ENCODE measurements at regions not wholly inside any gene's neighbourhood (a gene's known extent, or its start where the extent isn't known, plus 50 kb on each side); places are given as distances from the start of the nearest gene placed in this dataset.

DNA sequence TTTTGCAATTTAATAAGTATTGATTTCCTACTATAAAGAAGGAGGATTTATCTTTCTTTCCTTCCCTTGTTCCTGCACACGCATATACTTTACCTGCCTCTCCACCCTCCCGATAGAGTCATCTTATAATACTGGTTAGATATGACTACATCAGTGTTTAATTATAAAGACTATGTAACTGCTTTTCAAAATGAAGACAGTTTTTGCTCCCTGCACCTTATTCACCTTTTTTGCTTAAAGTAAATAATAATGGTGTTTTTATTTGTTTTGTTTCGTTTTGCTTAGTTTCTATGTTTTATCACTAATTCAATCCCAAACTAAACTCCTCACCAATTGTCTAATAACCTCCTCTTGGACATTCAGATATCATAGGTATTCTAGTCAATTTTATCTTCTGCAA, 101.9 kb upstream of the RORA start:
- TF ChIP-seq CBX3 (IDR thresholded peaks at IDR 0.05; ENCODE audit: low read depth) (no peak), ZNF274 (IDR thresholded peaks at IDR 0.05; ENCODE audit: low read depth, low read length) (no peak), EGR1 (IDR thresholded peaks at IDR 0.05; ENCODE audit: low read depth) (no peak), POLR2A (IDR thresholded peaks at IDR 0.05; ENCODE audit: borderline replicate concordance, extremely low read depth, insufficient read depth, insufficient read length) (no peak), EZH2 (IDR thresholded peaks at IDR 0.05) (no peak), MAX (IDR thresholded peaks at IDR 0.05) (no peak), JUND (IDR thresholded peaks at IDR 0.05) (no peak), POLR2AphosphoS5 (IDR thresholded peaks at IDR 0.05; ENCODE audit: low read depth, low read length) (no peak), TCF7L2 (IDR thresholded peaks at IDR 0.05; ENCODE audit: borderline replicate concordance, extremely low read depth, insufficient read depth, insufficient read length) (no peak)
- TF ChIP-seq, protein P1, sequence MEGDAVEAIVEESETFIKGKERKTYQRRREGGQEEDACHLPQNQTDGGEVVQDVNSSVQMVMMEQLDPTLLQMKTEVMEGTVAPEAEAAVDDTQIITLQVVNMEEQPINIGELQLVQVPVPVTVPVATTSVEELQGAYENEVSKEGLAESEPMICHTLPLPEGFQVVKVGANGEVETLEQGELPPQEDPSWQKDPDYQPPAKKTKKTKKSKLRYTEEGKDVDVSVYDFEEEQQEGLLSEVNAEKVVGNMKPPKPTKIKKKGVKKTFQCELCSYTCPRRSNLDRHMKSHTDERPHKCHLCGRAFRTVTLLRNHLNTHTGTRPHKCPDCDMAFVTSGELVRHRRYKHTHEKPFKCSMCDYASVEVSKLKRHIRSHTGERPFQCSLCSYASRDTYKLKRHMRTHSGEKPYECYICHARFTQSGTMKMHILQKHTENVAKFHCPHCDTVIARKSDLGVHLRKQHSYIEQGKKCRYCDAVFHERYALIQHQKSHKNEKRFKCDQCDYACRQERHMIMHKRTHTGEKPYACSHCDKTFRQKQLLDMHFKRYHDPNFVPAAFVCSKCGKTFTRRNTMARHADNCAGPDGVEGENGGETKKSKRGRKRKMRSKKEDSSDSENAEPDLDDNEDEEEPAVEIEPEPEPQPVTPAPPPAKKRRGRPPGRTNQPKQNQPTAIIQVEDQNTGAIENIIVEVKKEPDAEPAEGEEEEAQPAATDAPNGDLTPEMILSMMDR (IDR thresholded peaks at IDR 0.05 in 2 of 3, conservative IDR thresholded peaks at IDR 0.05 in 1 of 3; ENCODE audit: borderline replicate concordance in 1 of 3, insufficient read depth in 1 of 3, low read depth in 2 of 3, low read length in 2 of 3): no peak
